ENCODE measurements at regions not wholly inside any gene's neighbourhood (a gene's known extent, or its start where the extent isn't known, plus 50 kb on each side); places are given as distances from the start of the nearest gene placed in this dataset.

DNA sequence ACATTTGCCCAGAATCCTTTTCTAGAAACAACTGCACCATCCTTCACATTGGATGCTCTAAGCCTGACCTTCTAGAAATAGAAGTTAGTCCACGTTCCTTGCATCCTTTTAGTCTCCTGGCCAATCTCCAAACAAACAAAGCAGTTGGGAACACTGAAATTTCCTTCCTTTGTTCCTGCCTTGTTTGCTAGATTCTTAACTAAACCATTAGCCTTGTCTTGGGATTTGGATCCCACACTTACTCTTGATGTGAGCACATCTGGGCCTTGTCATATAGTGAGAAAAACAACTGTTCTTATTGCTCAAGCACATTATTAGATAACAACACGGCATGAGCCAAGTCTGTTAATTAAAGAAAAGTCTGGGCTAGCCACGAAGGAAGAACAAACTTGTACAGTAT is 319.3 kb upstream of the GHITM start:
- H3K9me3 ChIP-seq = no peaks in the 10 kb centered on the region
- H3K4me3 ChIP-seq = no peak overlapping the region
- no peak overlapping the region for H3K27ac ChIP-seq
- intact Hi-C loops (cut with DNase I) = no loop called here
- no peaks in the 10 kb centered on the region for H3K4me1 ChIP-seq
- H3K27me3 ChIP-seq = no peaks in the 10 kb centered on the region
- no peaks in the 10 kb centered on the region for H3K36me3 ChIP-seq
- no peak for DNase-seq (ENCODE audit: low spot score in 2 of 2)
- no peak for TF ChIP-seq CTCF (IDR thresholded peaks at IDR 0.05)

GRCh38 chr10:83824099-83824498 is 315.2 kb upstream of the GHITM start:
- intact Hi-C loops (cut with DNase I) = no loop called here
- Histone ChIP-seq H3K4me1 (no peaks in the 10 kb centered on the region), H3K4me3 (no peak overlapping the region), H3K27ac (no peak overlapping the region), H3K36me3 (no peaks in the 10 kb centered on the region), H3K27me3 (no peaks in the 10 kb centered on the region), H3K9me3 (no peaks in the 10 kb centered on the region)
- TF ChIP-seq CTCF (IDR thresholded peaks at IDR 0.05) = no peak
- no peak for DNase-seq (ENCODE audit: low spot score in 2 of 2)

DNA sequence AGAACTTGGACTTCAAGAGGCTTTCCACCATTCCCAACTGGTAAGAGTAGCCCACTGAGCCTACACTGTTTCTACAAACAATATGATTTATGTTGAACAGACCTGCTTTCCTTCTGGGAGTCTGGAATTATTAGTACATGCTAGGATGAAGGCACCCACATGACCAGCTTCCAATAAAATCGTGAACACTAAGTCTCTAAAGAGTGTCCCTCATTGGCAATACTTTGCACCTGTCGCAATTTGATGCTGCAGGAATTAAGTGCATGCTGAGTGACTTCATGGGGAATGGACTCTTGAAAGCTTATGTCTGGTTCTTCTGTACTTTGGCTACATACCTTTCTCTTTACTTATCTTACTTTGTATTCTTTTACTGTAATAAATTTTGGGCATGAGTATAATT is 305.2 kb upstream of the GHITM start:
- Histone ChIP-seq H3K4me3 (no peak overlapping the region), H3K36me3 (no peaks in the 10 kb centered on the region), H3K27ac (no peak overlapping the region), H3K4me1 (no peaks in the 10 kb centered on the region), H3K27me3 (no peaks in the 10 kb centered on the region), H3K9me3 (no peaks in the 10 kb centered on the region)
- no peak for TF ChIP-seq CTCF (IDR thresholded peaks at IDR 0.05)
- no peak for DNase-seq (ENCODE audit: low spot score in 2 of 2)
- intact Hi-C loops (cut with DNase I) = no loop called here

DNA sequence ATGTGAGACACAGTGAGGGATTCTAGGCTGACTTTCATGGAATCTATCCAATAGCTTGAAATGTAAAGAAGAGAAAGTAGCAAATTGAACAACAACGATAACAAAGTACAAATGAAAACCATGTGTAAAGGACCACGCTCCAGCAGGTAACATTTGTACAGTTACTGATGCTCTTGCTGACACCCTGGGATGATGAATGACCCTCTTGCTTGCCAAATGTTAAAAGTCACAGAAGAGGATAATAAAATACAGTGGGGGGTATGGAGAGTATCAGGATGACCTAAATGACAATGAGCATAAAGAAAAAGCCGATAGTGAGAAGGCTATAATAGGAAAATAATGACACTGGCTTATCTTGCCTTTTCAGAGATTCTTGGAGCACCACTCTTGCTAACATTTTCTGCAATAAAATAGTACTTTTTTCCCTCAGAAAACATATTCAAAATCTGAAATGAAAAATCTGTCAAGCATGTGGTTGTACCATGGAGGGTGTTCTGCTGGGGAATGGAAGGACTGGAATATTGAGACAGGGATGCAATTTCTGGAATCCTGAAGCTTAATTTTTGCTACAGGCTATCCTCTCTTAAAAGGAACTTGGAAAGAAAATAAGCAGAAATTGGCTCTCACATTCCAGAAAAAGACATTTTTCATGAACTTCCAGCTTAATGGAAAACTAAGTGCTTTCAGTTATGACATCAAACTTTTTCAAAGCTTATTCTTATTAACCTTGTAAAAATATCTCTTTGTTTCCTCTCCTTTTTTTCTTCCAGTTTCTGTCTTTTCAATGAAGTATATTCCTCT is 303.2 kb upstream of the GHITM start:
- DNase-seq (ENCODE audit: low spot score in 2 of 2) = no peak
- H3K4me1 ChIP-seq = no peaks in the 10 kb centered on the region
- H3K27me3 ChIP-seq = no peaks in the 10 kb centered on the region
- no peak for TF ChIP-seq CTCF (IDR thresholded peaks at IDR 0.05)
- intact Hi-C loops (cut with DNase I) = no loop called here
- no peaks in the 10 kb centered on the region for H3K36me3 ChIP-seq
- no peak overlapping the region for H3K27ac ChIP-seq
- no peak overlapping the region for H3K4me3 ChIP-seq
- no peaks in the 10 kb centered on the region for H3K9me3 ChIP-seq

DNA sequence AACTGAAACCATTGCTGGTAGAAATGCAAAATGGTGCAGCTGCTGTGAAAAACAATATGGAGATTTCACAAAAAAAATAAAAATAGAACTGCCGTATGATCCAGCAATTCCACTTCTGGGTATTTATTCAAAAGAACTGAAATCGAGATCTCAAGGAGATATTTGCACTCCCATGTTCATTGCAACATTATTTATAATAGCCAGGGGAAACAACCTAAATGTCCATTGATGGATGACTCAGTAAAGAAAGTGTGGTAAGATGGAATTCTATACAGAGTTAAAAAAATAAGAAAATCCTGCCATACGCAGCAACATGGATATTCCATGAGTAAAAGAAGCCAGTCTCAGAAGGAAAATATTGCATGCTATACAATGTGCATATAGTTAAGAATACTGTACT is 290.6 kb upstream of the GHITM start:
- no peak for DNase-seq (ENCODE audit: low spot score in 2 of 2)
- Histone ChIP-seq H3K27me3 (no peaks in the 10 kb centered on the region), H3K4me1 (no peaks in the 10 kb centered on the region)

More for the DNA sequence above, 290.6 kb upstream of the GHITM start:
- Histone ChIP-seq H3K36me3 (no peaks in the 10 kb centered on the region), H3K27ac (no peak overlapping the region), H3K9me3 (no peaks in the 10 kb centered on the region), H3K4me3 (no peak overlapping the region)
- intact Hi-C loops (cut with DNase I) = no loop called here
- TF ChIP-seq CTCF (IDR thresholded peaks at IDR 0.05) = no peak

Data from ascending aorta (tissue), 2 donors.